HG02970 (cell line): ENCODE measurements at regions not wholly inside any gene's neighbourhood (a gene's known extent, or its start where the extent isn't known, plus 50 kb on each side); places are given as distances from the start of the nearest gene placed in this dataset.
"Not testable (repeated sequence)": the region's sequence is repeated elsewhere in the genome, so short reads cannot be mapped to it uniquely, and the experiment has no call there.

Source experiments
- ATAC-seq: cut with Tn5 transposase; IDR thresholded peaks from one replicate; pipeline ENCODE4 v1.9.1; 2021; ENCODE audit warnings: mild to moderate bottlenecking, moderate library complexity, moderate number of reproducible peaks; ENCODE audit not compliant: unreplicated experiment, low FRiP score

GRCh38 chr3:161893972-161894371, 397.4 kb downstream of the OTOL1 start:
- ATAC-seq: no peak

GRCh38 chr3:161894657-161895056, 398.0 kb downstream of the OTOL1 start:
- no peak for ATAC-seq

GRCh38 chr3:161905520-161906132, 409.0 kb downstream of the OTOL1 start:
- no peak for ATAC-seq

GRCh38 chr3:161913786-161914389, 417.3 kb downstream of the OTOL1 start:
- ATAC-seq: no peak

DNA sequence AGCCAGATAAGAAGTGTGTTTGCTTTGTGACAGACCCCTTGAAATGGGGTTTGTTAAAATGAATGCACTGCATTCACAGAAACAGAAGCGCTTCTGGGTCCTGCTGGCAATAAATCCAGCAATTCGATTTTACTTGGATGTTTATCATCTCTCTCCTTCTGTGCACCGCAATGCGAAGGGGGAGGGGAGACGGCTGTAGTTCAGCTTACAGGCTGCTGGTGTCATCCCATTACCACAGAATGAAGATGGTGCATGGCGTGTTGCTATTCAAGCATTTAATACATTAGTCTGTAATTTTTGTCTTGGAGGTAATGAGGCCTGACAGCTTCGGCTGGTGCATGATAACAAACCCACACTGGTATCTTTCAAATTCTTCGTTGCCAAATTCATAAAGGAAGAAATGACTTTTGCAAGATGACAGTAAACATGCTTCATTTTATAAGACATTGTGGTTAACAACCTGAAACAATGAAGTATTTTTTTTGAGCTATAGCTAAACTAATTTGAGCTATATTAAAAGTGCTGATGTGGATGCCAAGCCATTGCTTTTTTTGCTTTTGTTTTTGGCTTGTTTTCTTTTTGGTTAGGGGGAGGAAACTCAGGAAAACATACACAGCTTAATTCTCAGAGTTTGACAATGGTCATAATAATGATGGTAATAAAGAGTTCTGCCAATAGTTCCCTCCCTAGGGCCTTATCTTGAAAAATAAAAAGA, 418.3 kb downstream of the OTOL1 start:
- no peak for ATAC-seq

DNA sequence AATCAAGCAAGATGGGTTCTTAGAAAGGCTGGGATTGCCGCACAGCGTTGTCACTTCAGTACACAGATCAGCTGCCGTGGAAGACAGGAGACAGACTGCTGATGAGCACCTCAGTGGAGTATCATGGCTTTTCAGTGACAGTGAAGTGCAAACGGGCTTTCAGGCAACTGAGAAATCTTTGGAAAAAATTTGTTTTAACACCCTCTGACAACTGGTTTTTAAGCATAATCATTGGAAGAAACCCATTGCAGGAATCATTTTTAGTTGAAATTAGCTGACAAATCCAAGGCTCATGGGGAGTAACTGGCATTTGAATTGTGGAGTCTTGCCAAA, 418.8 kb downstream of the OTOL1 start:
- no peak for ATAC-seq

- ATAC-seq: no peak
Observed at GRCh38 chr3:161920196-161920595, 423.6 kb downstream of the OTOL1 start.

- ATAC-seq: no peak
Observed at GRCh38 chr3:161925749-161926360, 429.2 kb downstream of the OTOL1 start.

DNA sequence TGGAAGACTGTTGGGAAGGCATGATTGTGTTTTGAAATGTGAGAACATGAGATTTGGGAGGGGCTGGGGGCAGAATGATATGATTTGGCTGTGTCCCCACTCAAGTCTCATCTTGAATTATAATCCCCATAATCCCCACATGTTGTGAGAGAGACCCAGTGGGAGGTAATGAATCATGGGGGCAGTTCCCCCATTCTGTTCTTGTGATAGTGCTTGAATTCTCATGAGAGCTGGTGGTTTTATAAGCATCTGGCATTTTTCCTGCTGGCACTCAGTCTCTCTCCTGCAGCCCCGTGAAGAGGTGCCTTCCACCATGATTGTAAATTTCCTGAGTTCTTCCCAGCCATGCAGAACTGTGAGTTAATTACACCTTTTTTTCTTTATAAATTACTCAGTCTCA, 430.5 kb downstream of the OTOL1 start:
- no peak for ATAC-seq

DNA sequence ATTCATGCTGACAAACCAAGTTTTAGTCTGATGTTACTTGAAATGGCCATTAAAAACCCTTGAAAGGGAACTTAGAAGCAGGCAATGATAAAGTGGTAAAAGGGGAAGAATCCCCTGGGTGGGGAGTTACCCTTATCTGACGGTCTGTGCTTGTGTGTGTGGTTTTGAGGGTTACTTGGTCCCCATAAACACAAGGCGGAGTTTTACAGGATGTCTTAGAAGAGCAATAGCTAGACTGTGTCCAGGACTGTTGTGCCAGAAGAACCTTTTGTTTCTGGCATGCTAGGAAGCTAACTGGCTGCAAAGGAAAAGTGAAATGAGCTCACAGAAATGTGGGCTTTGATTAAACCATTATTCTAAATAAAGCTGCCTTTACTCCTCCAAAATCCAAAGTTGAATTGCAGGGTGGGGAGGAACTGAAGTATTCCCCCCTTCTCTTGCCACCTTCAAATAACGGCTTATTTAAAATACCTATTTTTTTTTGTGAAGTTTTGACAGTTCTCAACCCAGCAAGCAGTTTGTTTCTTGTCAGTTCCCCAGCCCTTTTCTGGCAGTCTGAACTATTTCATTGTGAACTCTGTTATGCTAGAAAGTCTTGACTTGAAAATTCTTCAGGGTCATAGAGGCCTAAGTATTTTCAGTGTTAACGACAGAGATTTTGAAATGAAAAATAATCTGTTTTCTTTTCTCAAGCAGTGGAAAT, 443.5 kb downstream of the OTOL1 start:
- no peak for ATAC-seq

DNA sequence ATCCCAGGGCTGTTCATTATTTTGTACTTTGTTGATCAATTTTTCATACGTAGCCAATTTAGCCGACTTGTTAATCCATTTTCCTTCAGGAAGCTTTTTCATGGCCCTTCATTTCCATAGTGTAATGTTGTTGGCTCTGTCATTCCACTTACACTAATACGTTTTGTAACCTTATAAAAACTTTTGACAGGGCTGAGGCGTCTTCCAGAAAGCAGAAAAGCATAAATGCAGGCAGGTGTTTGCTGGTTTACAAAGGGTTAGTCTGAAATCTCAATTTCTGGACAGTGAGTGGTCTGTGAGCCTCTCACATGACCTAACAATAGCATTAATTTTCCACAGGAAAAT, 444.0 kb downstream of the OTOL1 start:
- no peak for ATAC-seq

DNA sequence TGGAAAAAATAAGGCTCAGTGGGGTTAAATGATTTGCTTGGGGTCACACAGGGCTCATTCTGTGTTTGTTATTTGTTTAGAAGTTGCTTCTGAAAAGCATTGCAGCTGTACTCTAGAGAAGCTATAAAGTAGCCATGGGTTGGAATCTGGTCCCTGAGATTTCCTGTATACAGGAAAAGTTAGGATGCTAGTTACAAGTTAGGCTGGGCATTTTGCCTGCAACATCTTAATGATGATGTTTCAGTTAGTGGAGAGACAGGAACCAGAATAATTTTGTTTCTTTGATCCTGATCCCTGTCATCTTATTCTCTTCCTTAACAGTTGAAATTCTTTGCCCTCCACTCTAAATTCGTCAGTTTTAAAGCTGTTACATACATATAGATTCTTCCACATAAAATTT, 445.3 kb downstream of the OTOL1 start:
- no peak for ATAC-seq

GRCh38 chr3:161943801-161944345, 447.3 kb downstream of the OTOL1 start:
- ATAC-seq: not testable (repeated sequence)

- no peak for ATAC-seq
Observed at GRCh38 chr3:161946443-161946960, 449.9 kb downstream of the OTOL1 start.

GRCh38 chr3:161950318-161950868, 453.8 kb downstream of the OTOL1 start:
- ATAC-seq: no peak

DNA sequence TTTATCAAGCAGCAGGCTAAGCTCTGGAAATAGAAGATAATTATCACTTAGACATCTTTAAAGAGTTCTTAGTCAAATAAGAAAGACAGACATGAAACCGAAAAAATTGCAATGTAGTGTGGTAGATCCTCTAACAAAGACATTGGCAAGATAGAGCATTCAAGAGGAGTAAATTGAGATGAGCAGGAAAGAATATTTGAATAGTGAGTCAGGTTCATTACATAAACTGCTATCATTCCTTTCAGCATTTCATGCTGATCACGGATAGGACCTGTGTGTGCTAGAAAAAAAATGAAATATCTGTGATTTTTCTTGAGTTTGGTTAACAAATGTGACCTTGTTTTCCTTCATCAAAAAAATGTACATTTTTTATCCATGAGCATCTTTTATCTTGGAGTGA, 460.9 kb downstream of the OTOL1 start:
- no peak for ATAC-seq

DNA sequence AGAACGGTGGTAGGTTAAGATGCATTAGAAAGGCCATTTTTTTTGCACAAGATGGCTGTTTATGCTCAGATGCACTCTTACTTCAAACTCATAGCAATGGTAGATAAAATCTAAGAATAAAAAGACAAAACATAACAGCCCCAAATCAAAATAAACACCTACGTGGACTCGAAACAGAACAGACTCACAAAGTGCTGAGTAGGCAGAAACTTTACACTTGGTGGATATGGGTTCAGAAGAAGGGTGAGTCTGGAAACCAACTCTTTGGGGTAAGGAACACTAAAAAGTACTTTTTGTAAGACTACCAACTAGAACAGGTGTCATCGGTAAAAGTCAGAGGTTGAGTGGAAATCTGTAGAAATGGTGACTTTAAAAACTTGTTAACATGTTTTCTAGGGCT, 468.2 kb downstream of the OTOL1 start:
- no peak for ATAC-seq

GRCh38 chr3:161969867-161970266, 473.3 kb downstream of the OTOL1 start:
- no peak for ATAC-seq

DNA sequence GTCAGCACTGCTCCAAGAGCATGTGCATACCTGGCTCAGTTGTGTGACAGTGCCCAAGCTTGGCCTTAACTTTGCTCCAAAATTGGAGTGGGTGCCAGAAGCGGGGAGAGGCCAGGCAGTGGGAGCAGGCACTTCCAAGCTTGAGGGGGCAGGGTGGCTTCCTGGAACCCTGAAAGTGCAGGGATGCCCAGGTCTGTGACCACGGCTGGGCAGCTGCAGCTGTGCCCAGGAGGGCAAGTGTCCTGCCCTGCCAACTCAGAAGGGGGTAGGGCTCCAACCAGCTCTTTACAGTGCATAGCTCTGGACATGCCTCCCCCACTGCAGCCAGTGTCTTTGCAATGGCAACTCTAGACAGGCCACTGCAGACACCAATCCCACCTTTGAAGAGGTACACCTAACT, 478.6 kb downstream of the OTOL1 start:
- ATAC-seq: no peak

GRCh38 chr3:161977063-161977462, 480.5 kb downstream of the OTOL1 start:
- ATAC-seq: no peak
